Fibroblast of villous mesenchyme (primary cell): ENCODE measurements at regions not wholly inside any gene's neighbourhood (a gene's known extent, or its start where the extent isn't known, plus 50 kb on each side); places are given as distances from the start of the nearest gene placed in this dataset.

ENCODE experiments used
- DNase-seq: peaks from one replicate; pipeline ENCODE4 v3.0.0-alpha.2; 2010; ENCODE audit warnings: low read depth
- H3K4me3 ChIP-seq: 2 replicates; pipeline ENCODE4 v1.5.1; 2011; ENCODE audit warnings: low read depth, mild to moderate bottlenecking, low read length
- CTCF ChIP-seq: IDR thresholded peaks from 2 replicates; pipeline ENCODE4 v1.5.1; 2012; ENCODE audit warnings: low read depth, mild to moderate bottlenecking, low read length; ENCODE audit not compliant: insufficient read depth

- no peak overlapping the region for H3K4me3 ChIP-seq
- DNase-seq, result no peak
- no peak for TF ChIP-seq CTCF
Measured at GRCh38 chr7:155187061-155187785, 110.5 kb upstream of the INSIG1 start.

GRCh38 chr7:155188357-155188756, 109.3 kb upstream of the INSIG1 start:
- TF ChIP-seq CTCF, result no peak
- no peak overlapping the region for H3K4me3 ChIP-seq
- no peak for DNase-seq

GRCh38 chr7:155188821-155189581, 108.7 kb upstream of the INSIG1 start:
- no peak for TF ChIP-seq CTCF
- DNase-seq, result peak; percentile 86
- no peak overlapping the region for H3K4me3 ChIP-seq

DNA sequence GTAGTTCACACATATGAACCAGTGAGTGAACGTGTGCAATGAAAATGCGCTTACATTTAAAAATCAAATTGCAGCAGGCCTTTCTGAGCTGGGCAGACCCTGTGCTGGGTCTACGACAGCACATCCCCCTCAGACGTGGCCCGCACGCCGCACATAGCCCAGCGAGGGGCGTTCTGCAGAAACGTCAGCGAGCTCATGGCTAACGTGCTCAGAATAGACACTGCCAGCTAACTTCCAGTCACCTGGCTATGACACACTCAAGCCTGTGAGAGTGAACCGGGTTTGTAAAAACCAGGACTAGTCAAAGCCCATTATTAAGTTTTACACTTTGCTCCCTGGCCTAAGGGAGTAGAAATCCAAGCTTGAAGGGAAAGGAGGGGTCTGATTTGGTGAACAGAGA, 108.1 kb upstream of the INSIG1 start:
- no peak for TF ChIP-seq CTCF
- H3K4me3 ChIP-seq, result no peak overlapping the region
- no peak for DNase-seq

- no peak for DNase-seq
- no peak overlapping the region for H3K4me3 ChIP-seq
- TF ChIP-seq CTCF, result peak; percentile 92
Measured at GRCh38 chr7:155190688-155191087, 107.0 kb upstream of the INSIG1 start.

DNA sequence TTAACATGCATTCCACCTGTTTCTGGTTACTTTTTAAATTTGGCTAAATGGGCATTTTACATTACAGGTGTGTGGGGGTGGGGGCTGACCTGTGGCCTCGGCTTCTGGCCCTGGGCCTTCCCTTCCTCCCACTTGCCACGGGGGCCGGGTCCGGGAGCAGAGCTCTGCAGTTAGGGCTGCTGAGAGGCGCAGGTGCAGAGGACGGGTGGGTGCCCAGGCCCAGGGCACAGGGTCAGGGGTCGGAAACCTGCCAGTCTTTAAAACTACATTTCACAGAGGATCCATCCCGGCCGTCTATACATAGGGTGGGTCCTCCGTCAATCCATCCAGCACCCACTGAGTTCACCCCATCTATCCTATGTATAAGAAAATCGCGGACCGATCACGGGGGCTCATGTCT, 106.5 kb upstream of the INSIG1 start:
- TF ChIP-seq CTCF, result no peak
- DNase-seq, result no peak
- no peak overlapping the region for H3K4me3 ChIP-seq
